ENCODE measurements at regions not wholly inside any gene's neighbourhood (a gene's known extent, or its start where the extent isn't known, plus 50 kb on each side); places are given as distances from the start of the nearest gene placed in this dataset.

GRCh38 chr11:109590782-109591181, 168.8 kb downstream of the C11orf87 start:
- no peak for TF ChIP-seq PATZ1 (CRISPR knock-in tag; IDR thresholded peaks at IDR 0.05; ENCODE audit: borderline replicate concordance)
- TF ChIP-seq CREB5 (CRISPR knock-in tag; IDR thresholded peaks at IDR 0.05; ENCODE audit: low read depth): no peak
- TF ChIP-seq ZC3H10 (CRISPR knock-in tag; IDR thresholded peaks at IDR 0.05): no peak
- no peak for TF ChIP-seq CSDC2 (CRISPR knock-in tag; IDR thresholded peaks at IDR 0.05)
- TF ChIP-seq PPARA (CRISPR knock-in tag; IDR thresholded peaks at IDR 0.05; ENCODE audit: borderline replicate concordance): no peak
- no peak for TF ChIP-seq ZFP3 (CRISPR knock-in tag; IDR thresholded peaks at IDR 0.05)
- no peak for TF ChIP-seq POU6F1 (CRISPR knock-in tag; IDR thresholded peaks at IDR 0.05; ENCODE audit: borderline replicate concordance, low read depth)
- TF ChIP-seq ISL1 (CRISPR knock-in tag; IDR thresholded peaks at IDR 0.05): no peak
- TF ChIP-seq ZNF70 (CRISPR knock-in tag; IDR thresholded peaks at IDR 0.05): no peak
- TF ChIP-seq TCF4 (CRISPR knock-in tag; IDR thresholded peaks at IDR 0.05; ENCODE audit: borderline replicate concordance): no peak
- no peak for TF ChIP-seq TSHZ2 (CRISPR knock-in tag; IDR thresholded peaks at IDR 0.05)

Measured in SK-N-SH treated with all-trans-retinoic acid at 6 μM for 48 hours (cell line).